ENCODE measurements at regions not wholly inside any gene's neighbourhood (a gene's known extent, or its start where the extent isn't known, plus 50 kb on each side); places are given as distances from the start of the nearest gene placed in this dataset.

GRCh38 chr2:167752734-167753133 lies 494.7 kb downstream of the STK39 start:
- Histone ChIP-seq H3K27me3 (no peaks in the 10 kb centered on the region), H3K36me3 (no peaks in the 10 kb centered on the region), H3K27ac (no peak overlapping the region), H3K9me3 (no peaks in the 10 kb centered on the region), H3K4me3 (no peak overlapping the region), H3K4me1 (no peaks in the 10 kb centered on the region)
- TF ChIP-seq POLR2AphosphoS5 (IDR thresholded peaks at IDR 0.05) (no peak), CTCF (IDR thresholded peaks at IDR 0.05) (no peak), EP300 (IDR thresholded peaks at IDR 0.05) (no peak), POLR2A (IDR thresholded peaks at IDR 0.05) (no peak)
- no peak for ATAC-seq
- WGBS, 2 donors (ENCODE audit: low coverage in 1 of 2) = 57% methylated on average over 1 of the region's 1 CpG; no CpG with 5 or more reads in 1 of the 2 donors

- no peak for ATAC-seq
- no peak overlapping the region for H3K4me3 ChIP-seq
- H3K27me3 ChIP-seq = no peaks in the 10 kb centered on the region
- TF ChIP-seq EP300 (IDR thresholded peaks at IDR 0.05) (no peak), CTCF (IDR thresholded peaks at IDR 0.05) (no peak), POLR2A (IDR thresholded peaks at IDR 0.05) (no peak), POLR2AphosphoS5 (IDR thresholded peaks at IDR 0.05) (no peak)
- no peaks in the 10 kb centered on the region for H3K36me3 ChIP-seq
- H3K4me1 ChIP-seq = no peaks in the 10 kb centered on the region
- 93% methylated on average over 2 to 3 of the region's 3 CpGs for WGBS, 2 donors (ENCODE audit: low coverage in 1 of 2)
- H3K9me3 ChIP-seq = no peaks in the 10 kb centered on the region
- no peak overlapping the region for H3K27ac ChIP-seq
These were observed 496.7 kb downstream of the STK39 start for GRCh38 chr2:167750675-167751074.

DNA sequence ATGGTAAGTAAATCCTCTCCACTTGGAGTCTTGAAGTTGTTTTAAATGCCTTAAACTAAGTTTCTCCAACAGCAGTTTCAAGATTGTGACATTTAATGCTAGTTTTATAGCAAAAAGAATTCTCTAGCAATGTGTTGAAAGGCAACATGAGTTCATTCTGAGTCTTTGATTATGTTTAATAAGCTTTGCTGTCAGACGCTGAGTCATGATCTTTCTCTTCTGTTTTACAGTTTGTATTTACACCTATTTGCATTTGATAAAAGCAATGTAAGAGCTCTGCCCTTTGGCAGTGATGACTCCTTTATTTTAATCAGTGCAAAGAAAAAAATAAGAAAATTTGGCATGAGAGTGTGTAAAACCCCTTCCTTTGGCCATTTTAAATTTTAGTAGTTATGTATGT lies 497.7 kb downstream of the STK39 start:
- 24 to 57% methylated on average over 1 of the region's 1 CpG for WGBS, 2 donors (ENCODE audit: low coverage in 1 of 2)
- TF ChIP-seq EP300 (IDR thresholded peaks at IDR 0.05) (no peak), POLR2AphosphoS5 (IDR thresholded peaks at IDR 0.05) (no peak), CTCF (IDR thresholded peaks at IDR 0.05) (no peak)
- H3K4me3 ChIP-seq = no peak overlapping the region
- H3K9me3 ChIP-seq = no peaks in the 10 kb centered on the region
- H3K36me3 ChIP-seq = no peaks in the 10 kb centered on the region
- ATAC-seq = no peak
- H3K4me1 ChIP-seq = no peaks in the 10 kb centered on the region
- H3K27ac ChIP-seq = no peak overlapping the region
- no peaks in the 10 kb centered on the region for H3K27me3 ChIP-seq

DNA sequence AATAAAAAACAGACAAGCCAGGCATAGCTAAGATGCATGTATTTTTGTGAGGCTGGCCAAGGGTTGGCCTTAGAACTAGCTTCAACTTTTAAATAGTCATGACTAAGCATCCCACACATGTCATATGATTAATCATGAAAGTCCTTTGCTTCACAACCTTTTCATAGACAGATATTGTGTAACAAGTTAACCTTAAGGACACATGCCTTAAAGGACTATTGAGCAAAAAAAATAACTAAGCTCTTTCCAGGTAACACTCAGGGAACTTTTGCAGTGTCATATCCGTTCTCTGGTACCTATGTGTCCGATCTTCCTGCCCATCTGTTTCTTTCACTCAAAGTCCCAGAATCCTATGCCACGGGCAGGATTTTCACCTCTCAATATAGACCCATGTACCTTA lies 498.4 kb downstream of the STK39 start:
- ATAC-seq = no peak
- H3K27me3 ChIP-seq = no peaks in the 10 kb centered on the region
- H3K4me3 ChIP-seq = no peak overlapping the region
- TF ChIP-seq EP300 (IDR thresholded peaks at IDR 0.05) = no peak
- TF ChIP-seq POLR2AphosphoS5 (IDR thresholded peaks at IDR 0.05) = no peak
- TF ChIP-seq CTCF (IDR thresholded peaks at IDR 0.05) = no peak
- TF ChIP-seq POLR2A (IDR thresholded peaks at IDR 0.05) = no peak
- no peak overlapping the region for H3K27ac ChIP-seq
- WGBS, 2 donors (ENCODE audit: low coverage in 1 of 2) = 89% methylated on average over 3 of the region's 3 CpGs
- no peaks in the 10 kb centered on the region for H3K9me3 ChIP-seq
- H3K36me3 ChIP-seq = no peaks in the 10 kb centered on the region
- H3K4me1 ChIP-seq = no peaks in the 10 kb centered on the region

DNA sequence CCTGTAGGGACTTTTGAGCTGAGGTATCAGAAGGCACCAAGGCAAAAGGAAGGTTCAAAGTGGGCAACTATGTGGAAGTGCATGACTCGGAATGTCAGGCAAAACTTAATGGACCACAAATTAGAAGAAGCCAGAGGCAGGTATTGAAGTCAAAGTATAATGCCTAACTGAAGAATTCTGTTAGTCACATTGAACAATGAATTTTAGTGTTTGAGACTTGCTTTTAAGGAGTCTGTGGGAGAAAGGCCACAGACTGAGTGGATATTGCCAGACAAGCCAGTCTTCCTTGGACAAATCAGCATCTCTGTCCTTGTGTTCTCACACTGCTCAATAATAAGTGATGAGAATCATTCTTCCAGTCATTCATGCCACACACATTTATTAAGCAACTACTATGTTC lies 498.9 kb downstream of the STK39 start:
- H3K27me3 ChIP-seq = no peaks in the 10 kb centered on the region
- H3K9me3 ChIP-seq = no peaks in the 10 kb centered on the region
- H3K27ac ChIP-seq = no peak overlapping the region
- no peak overlapping the region for H3K4me3 ChIP-seq
- H3K36me3 ChIP-seq = no peaks in the 10 kb centered on the region
- TF ChIP-seq POLR2AphosphoS5 (IDR thresholded peaks at IDR 0.05) = no peak
- no peak for TF ChIP-seq EP300 (IDR thresholded peaks at IDR 0.05)
- TF ChIP-seq POLR2A (IDR thresholded peaks at IDR 0.05) = no peak
- TF ChIP-seq CTCF (IDR thresholded peaks at IDR 0.05) = no peak
- no peaks in the 10 kb centered on the region for H3K4me1 ChIP-seq
- ATAC-seq = no peak
- WGBS, 2 donors (ENCODE audit: low coverage in 1 of 2) = 91% methylated on average over 1 of the region's 1 CpG; no CpG with 5 or more reads in 1 of the 2 donors
